Stimulated activated naive CD8-positive, alpha-beta T cell treated with anti-CD3 and anti-CD28 coated beads, Interleukin-15, Interleukin-2, amounts not matched to agents 100 ng/mL and 50 ng/mL, for 24 hours (primary cell): ENCODE measurements at regions not wholly inside any gene's neighbourhood (a gene's known extent, or its start where the extent isn't known, plus 50 kb on each side); places are given as distances from the start of the nearest gene placed in this dataset.
"Not testable (repeated sequence)": the region's sequence is repeated elsewhere in the genome, so short reads cannot be mapped to it uniquely, and the experiment has no call there.

Experiments used
- H3K27ac Mint-ChIP-seq: one replicate; pipeline ENCODE4 v1.8.0; 2021; ENCODE audit warnings: mild to moderate bottlenecking, mixed read lengths
- H3K27me3 Mint-ChIP-seq: one replicate; pipeline ENCODE4 v1.8.0; 2021; ENCODE audit warnings: mixed read lengths
- H3K36me3 Mint-ChIP-seq: one replicate; pipeline ENCODE4 v1.8.0; 2021; ENCODE audit warnings: low read depth, mixed read lengths
- H3K4me1 Mint-ChIP-seq: one replicate; pipeline ENCODE4 v1.8.0; 2021; ENCODE audit warnings: low read depth, mixed read lengths
- H3K4me3 Mint-ChIP-seq: one replicate; pipeline ENCODE4 v1.8.0; 2021; ENCODE audit warnings: mild to moderate bottlenecking, mixed read lengths
- H3K9me3 Mint-ChIP-seq: one replicate; pipeline ENCODE4 v1.8.0; 2021; ENCODE audit warnings: mixed read lengths

GRCh38 chr22:22374579-22374978 is 130.0 kb downstream of the VPREB1 start:
- Mint-ChIP-seq H3K36me3 (no peaks in the 10 kb centered on the region), H3K27ac (no peak overlapping the region), H3K4me3 (no peak overlapping the region), H3K27me3 (peaks cover 18% of the 10 kb centered on the region), H3K4me1 (peaks cover 5% of the 10 kb centered on the region), H3K9me3 (no peaks in the 10 kb centered on the region)

GRCh38 chr22:22375576-22376351 is 131.2 kb downstream of the VPREB1 start:
- peaks cover 16% of the 10 kb centered on the region for H3K27me3 Mint-ChIP-seq

GRCh38 chr22:22376352-22376706 is 131.7 kb downstream of the VPREB1 start:
- H3K27ac Mint-ChIP-seq, result no peak overlapping the region

More at GRCh38 chr22:22375576-22376351, 131.2 kb downstream of the VPREB1 start:
- Mint-ChIP-seq H3K4me1 (peaks cover 3% of the 10 kb centered on the region), H3K27ac (no peak overlapping the region), H3K4me3 (no peak overlapping the region), H3K9me3 (no peaks in the 10 kb centered on the region), H3K36me3 (no peaks in the 10 kb centered on the region)

GRCh38 chr22:22376884-22377283 is 131.7 kb downstream of the ZNF280B start:
- H3K27ac Mint-ChIP-seq, H3K4me3 Mint-ChIP-seq, H3K36me3 Mint-ChIP-seq, H3K9me3 Mint-ChIP-seq, H3K4me1 Mint-ChIP-seq: not testable (repeated sequence)
- H3K27me3 Mint-ChIP-seq, result peaks cover 10% of the 10 kb centered on the region

More at GRCh38 chr22:22376352-22376706, 131.7 kb downstream of the VPREB1 start:
- no peaks in the 10 kb centered on the region for H3K9me3 Mint-ChIP-seq
- peaks cover 3% of the 10 kb centered on the region for H3K4me1 Mint-ChIP-seq
- peaks cover 16% of the 10 kb centered on the region for H3K27me3 Mint-ChIP-seq
- H3K4me3 Mint-ChIP-seq, result no peak overlapping the region
- no peaks in the 10 kb centered on the region for H3K36me3 Mint-ChIP-seq

- peaks cover 10% of the 10 kb centered on the region for H3K27me3 Mint-ChIP-seq
- H3K9me3 Mint-ChIP-seq, result no peaks in the 10 kb centered on the region
- no peaks in the 10 kb centered on the region for H3K36me3 Mint-ChIP-seq
- H3K27ac Mint-ChIP-seq, result no peak overlapping the region
- H3K4me1 Mint-ChIP-seq, result peaks cover 3% of the 10 kb centered on the region
- H3K4me3 Mint-ChIP-seq, result no peak overlapping the region
These were observed 131.2 kb downstream of the ZNF280B start for GRCh38 chr22:22377335-22377734.

- H3K27me3 Mint-ChIP-seq, result peaks cover 12% of the 10 kb centered on the region
These were observed 129.8 kb downstream of the ZNF280B start for GRCh38 chr22:22378446-22379415.

GRCh38 chr22:22380098-22381030 is 128.2 kb downstream of the ZNF280B start:
- peaks cover 22% of the 10 kb centered on the region for H3K27me3 Mint-ChIP-seq
- H3K36me3 Mint-ChIP-seq, result no peaks in the 10 kb centered on the region
- peaks cover 3% of the 10 kb centered on the region for H3K4me1 Mint-ChIP-seq
- H3K9me3 Mint-ChIP-seq, result no peaks in the 10 kb centered on the region
- no peak overlapping the region for H3K4me3 Mint-ChIP-seq
- H3K27ac Mint-ChIP-seq, result no peak overlapping the region

More at GRCh38 chr22:22378446-22379415, 129.8 kb downstream of the ZNF280B start:
- Mint-ChIP-seq H3K27ac (no peak overlapping the region), H3K4me1 (peaks cover 3% of the 10 kb centered on the region), H3K9me3 (no peaks in the 10 kb centered on the region), H3K4me3 (no peak overlapping the region), H3K36me3 (no peaks in the 10 kb centered on the region)

GRCh38 chr22:22381292-22381691 is 127.2 kb downstream of the ZNF280B start:
- H3K27ac Mint-ChIP-seq, H3K36me3 Mint-ChIP-seq, H3K9me3 Mint-ChIP-seq, H3K4me1 Mint-ChIP-seq, H3K4me3 Mint-ChIP-seq: not testable (repeated sequence)
- H3K27me3 Mint-ChIP-seq, result peaks cover 30% of the 10 kb centered on the region

- Mint-ChIP-seq H3K27me3 (peaks cover 27% of the 10 kb centered on the region), H3K4me1 (peaks cover 3% of the 10 kb centered on the region), H3K36me3 (no peaks in the 10 kb centered on the region), H3K9me3 (no peaks in the 10 kb centered on the region), H3K27ac (no peak overlapping the region), H3K4me3 (no peak overlapping the region)
These were observed 124.3 kb downstream of the ZNF280B start for GRCh38 chr22:22384267-22384666.

- Mint-ChIP-seq H3K9me3 (no peaks in the 10 kb centered on the region), H3K4me3 (no peak overlapping the region), H3K27ac (no peak overlapping the region), H3K36me3 (no peaks in the 10 kb centered on the region), H3K27me3 (peaks cover 31% of the 10 kb centered on the region), H3K4me1 (peaks cover 3% of the 10 kb centered on the region)
These were observed 123.8 kb downstream of the ZNF280B start for GRCh38 chr22:22384668-22385244.

GRCh38 chr22:22386602-22387385 is 121.7 kb downstream of the ZNF280B start:
- Mint-ChIP-seq H3K27me3 (peaks cover 27% of the 10 kb centered on the region), H3K27ac (no peak overlapping the region), H3K4me3 (no peak overlapping the region), H3K4me1 (no peaks in the 10 kb centered on the region), H3K36me3 (no peaks in the 10 kb centered on the region), H3K9me3 (no peaks in the 10 kb centered on the region)

- H3K36me3 Mint-ChIP-seq, result no peaks in the 10 kb centered on the region
- H3K27me3 Mint-ChIP-seq, result peaks cover 29% of the 10 kb centered on the region
- H3K4me3 Mint-ChIP-seq, result no peak overlapping the region
- no peak overlapping the region for H3K27ac Mint-ChIP-seq
- no peaks in the 10 kb centered on the region for H3K4me1 Mint-ChIP-seq
- H3K9me3 Mint-ChIP-seq, result no peaks in the 10 kb centered on the region
These were observed 121.2 kb downstream of the ZNF280B start for GRCh38 chr22:22387386-22387736.

- no peaks in the 10 kb centered on the region for H3K4me1 Mint-ChIP-seq
- H3K36me3 Mint-ChIP-seq, result no peaks in the 10 kb centered on the region
- peaks cover 31% of the 10 kb centered on the region for H3K27me3 Mint-ChIP-seq
- no peak overlapping the region for H3K4me3 Mint-ChIP-seq
- no peaks in the 10 kb centered on the region for H3K9me3 Mint-ChIP-seq
- H3K27ac Mint-ChIP-seq, result no peak overlapping the region
These were observed 120.5 kb downstream of the ZNF280B start for GRCh38 chr22:22388090-22388489.
